GM18519 (cell line): ENCODE measurements at regions not wholly inside any gene's neighbourhood (a gene's known extent, or its start where the extent isn't known, plus 50 kb on each side); places are given as distances from the start of the nearest gene placed in this dataset.

Experiments
- ATAC-seq: cut with Tn5 transposase; IDR thresholded peaks from one replicate; pipeline ENCODE4 v1.9.1; 2021; ENCODE audit warnings: mild to moderate bottlenecking, moderate library complexity; ENCODE audit not compliant: unreplicated experiment, low FRiP score

DNA sequence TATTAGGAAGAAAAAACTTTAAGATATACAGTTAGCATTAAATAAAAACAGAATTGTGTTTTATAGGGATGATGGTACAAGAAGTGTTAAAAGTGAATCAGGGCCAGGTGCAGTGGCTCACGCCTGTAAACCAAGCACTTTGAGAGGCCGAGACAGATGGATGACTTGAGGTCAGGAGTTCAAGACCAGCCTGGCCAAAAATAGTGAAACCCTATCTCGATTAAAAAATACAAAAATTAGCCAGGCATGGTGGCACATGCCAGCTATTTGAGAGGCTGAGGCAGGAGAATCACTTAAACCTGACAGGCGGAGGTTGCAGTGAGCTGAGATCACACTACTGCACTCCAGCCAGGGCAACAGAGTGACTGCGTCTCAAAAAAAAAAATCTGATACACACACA, 282.9 kb upstream of the ATP10B start:
- no peak for ATAC-seq

DNA sequence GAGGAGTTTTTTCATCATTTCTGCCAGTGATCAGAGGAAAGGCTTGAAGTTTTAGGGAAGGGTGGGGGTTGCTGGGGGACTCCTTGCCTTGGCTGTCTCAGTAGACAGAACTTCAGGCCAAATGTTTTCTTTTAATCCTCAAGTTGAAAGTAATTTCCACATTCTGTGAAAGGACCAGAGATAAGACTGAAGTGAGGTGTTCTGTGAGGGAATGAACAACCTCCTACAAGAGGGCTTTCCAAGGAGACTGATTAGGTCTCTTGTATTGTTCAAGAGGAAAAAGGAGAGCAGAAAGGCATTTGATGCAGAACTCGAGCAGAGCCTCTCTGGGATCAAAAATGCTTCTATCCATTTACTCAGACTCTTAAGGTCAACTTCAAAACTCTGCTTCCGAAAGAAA, 282.1 kb upstream of the ATP10B start:
- ATAC-seq, result no peak

DNA sequence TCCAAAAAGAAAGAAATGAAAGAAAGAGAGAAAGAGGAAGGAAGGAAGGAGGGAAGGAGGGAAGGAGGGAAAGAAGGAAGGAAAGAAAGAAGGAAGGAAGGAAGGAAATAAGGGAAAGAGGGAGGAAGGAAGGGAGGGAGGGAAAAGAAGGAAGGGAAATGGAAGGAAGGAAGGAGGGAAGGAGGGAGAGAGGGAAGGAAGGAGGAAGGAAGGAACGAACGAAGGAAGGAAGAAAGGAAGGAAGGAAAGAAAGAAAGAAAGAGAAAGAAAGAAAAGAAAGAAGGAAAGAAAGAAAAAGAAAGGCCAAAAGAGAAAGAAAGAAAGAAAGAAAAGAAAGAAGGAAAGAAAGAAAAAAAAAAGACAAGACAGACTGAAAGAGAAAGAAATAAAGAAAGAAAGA, 263.9 kb upstream of the ATP10B start:
- ATAC-seq, result no peak

DNA sequence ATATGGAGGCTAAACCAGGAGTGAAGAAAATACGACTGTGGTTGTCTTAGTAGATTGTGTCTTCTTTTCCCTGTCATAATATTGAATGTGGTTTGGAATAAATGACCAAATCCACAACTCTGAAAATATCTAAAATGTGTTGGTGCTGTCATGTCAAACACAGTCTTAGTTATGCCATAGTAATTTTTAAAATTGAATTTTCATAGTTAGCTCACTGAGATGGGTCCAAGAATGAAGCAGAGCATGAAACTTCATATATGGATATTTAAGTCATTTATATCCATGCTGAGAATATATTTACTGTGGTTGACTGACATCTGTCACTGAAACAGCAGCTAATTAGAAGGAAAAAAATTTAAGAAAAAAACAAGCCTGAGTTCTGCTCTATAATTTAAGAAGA, 260.4 kb upstream of the ATP10B start:
- ATAC-seq, result no peak

DNA sequence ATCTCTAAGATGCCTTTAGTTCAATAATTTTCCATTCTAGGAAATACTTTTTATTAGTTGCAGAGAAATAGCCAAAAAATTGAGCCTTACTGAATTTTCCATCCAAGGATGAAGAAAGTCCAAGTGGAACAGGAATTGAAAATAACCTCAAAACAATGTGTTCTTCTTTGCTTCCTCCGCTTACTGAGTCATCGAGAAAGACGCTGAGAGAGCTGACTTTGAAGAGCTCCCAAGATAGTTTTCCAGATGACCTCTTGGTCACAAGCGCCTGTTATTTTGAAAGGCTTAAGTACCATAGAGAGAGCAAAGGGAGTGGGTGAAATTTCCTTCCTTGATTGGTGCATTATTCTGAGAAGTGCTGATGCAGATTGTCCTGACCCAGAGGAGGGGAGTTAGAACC, 253.5 kb upstream of the ATP10B start:
- ATAC-seq, result no peak

DNA sequence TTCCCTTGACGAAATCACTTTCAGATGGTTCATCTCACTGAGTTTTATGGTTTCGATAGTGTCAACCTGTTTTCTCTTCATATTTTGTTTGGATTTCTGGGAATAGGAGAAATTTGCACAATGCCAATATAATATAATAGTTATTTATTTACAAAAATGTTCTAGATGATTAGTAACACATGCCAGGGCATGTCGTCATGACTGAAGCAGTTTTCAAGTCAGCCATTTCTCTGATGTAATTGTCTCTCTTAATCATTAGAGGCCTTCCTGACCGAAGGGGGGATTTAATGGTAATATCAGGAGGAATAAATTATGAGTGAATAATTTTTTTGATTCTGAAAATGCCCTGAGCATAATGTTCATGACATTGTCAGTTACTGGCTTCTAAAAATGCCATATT, 246.5 kb upstream of the ATP10B start:
- ATAC-seq, result no peak

DNA sequence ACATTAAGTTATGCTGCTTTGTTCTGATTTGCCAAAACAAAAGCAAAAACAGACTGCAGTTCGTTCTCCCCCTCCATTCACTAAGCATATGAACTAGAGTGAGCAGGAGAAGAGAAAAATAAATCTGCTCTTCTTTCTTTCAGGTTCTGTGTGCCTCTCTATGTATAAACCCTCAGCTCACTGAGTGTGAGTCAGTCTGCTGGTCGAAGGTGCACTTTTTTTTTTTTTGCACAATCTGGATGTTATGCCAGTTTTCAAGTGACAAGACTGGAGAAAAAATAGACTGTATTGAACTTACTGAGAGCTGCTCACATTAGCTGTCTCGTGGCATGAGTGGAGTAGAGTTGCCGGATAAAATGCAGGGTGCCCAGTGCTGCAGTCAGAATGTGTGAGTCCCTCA, 244.6 kb upstream of the ATP10B start:
- no peak for ATAC-seq

DNA sequence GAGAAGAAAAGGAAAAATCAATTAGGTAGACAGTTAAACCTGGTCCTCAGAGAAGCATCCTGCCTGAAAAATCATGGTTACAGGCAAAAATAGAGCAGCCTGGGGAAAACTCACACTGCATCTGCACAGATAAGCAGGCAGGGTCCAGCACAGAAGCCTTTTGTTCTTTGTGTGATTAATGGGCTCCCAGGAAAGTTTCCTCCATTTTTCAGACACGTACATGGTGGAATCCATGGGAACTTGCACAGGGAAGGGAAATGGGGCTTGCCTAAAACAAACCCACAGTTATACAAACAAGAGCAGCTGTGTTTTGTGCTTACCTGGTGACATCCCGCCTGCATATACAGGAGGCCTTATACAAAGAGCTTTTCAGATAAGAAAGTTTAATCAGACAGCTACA, 243.9 kb upstream of the ATP10B start:
- no peak for ATAC-seq

DNA sequence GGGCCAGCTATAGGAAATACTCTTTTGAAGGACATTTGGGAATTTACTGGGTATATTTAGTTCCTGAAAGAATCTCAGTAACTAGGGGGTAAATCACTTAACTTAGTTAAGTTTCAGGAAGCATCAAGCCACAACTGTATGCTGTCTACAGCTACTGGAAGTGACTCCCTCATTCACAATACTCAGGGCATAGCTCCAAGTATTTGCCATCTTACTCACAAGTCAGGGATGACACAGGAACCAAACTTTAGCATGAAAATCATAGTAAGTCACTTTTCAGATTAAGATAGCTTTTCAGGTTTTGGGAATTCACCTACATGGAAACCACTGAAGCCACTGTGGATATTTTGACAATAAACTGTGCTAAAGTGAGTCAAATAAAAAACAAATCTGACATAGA, 242.4 kb upstream of the ATP10B start:
- no peak for ATAC-seq

DNA sequence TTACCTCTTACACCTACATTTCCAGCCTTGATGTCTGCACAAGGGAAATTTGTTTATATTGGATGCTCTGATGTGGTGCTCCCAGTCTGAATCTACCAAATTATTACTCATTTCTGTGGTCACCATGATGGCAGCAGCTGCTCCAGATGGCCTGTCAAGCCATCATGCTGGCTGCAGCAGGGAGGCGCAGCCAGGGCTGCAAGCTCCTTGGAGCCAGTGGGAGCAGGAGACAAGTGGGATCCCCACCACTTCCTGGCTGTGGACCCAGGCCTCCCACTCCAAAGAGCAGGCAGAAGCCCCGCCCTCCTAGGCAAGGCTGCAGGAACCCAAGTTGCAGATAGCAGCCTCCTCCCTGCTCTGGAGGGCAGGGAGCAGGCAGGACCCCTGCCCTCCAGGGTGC, 241.1 kb upstream of the ATP10B start:
- ATAC-seq, result no peak

DNA sequence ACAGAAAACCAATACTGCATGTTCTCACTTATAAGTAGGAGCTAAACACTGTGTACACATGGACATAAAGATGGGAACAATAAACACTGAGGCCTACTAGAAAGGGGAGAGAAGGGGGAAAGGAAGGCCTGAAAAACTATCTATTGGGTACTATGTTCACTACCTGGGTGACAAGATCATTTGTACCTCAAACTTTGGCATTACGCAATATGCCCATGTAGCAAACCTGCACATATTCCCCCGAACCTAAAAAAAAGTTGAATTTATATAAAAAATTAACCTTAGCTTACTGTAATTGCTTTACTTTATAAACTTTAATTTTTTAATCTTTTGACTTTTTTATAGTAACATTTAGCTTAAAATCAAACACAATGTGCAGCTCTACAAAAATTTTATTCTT, 237.6 kb upstream of the ATP10B start:
- no peak for ATAC-seq

DNA sequence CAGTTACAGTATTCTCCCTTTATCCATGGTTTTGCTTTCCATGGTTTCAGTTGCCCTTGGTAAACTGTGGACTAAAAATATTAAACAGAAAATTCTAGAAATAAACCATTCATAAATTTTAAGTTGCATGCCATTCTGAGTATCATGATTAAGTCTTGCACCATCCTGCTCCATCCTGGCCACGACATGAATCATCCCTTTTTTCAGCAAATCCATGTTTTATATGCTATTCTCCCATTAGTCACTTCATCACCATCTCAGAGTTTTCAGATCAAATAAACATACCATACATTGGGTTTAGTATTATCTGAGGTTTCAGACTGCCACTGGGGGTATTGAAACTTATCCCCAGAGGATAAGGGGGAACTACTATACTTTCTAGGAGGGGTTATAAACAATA, 234.4 kb upstream of the ATP10B start:
- ATAC-seq, result no peak

DNA sequence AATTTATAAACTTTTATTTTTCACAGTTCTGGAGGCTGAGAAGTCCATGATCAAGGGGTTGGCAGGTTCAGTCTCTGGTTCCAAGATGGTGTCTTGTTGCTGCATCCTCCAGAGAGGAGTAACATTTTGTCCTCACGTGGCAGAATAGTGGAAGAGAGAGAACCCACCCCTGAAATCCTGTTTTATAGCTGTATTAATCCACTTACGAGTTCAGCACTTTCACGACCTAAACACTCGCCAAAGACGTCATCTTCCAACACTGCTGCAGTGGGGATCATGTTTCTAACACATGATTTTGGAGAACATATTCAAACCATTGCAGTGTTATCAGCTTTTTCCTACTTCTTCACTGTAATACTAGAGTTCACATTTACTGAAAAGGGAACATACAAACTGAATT, 233.0 kb upstream of the ATP10B start:
- ATAC-seq, result no peak

DNA sequence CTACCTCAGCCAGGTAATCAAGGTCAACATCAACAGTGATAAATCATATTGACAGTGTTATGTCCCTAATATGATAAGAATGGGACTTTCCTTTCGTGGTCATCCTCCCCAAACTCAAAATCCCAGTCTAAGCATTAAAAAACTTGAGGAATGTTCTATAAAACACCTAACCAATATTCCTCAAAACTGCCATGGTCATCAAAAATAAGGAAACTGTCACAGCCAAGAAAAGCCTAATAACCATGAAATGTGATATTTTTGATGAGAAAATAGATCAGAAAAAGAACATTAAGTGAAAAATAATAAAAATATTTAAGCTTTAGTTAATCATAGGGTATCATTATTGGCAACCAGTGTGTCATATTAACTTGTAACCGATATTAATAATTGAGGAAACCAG, 232.1 kb upstream of the ATP10B start:
- ATAC-seq, result no peak

DNA sequence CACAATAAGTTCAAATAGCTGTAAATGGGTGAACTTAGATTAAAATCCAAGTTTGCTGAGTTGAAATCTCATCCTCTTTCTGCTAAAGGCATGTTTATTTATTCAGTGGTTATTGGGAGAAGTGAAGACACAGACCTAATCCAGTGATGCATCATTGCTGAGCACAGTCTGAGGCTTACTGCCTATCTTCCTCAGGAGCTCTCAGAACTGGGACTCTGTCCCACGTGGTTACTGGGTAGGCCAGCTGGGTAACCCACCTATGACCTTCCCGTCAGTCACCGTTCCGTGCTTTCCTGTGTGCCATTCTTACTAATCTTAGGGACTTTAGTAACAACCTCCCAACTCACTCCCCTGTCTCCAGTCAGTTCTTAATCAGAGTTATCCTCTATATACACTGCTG, 226.8 kb upstream of the ATP10B start:
- ATAC-seq, result no peak

DNA sequence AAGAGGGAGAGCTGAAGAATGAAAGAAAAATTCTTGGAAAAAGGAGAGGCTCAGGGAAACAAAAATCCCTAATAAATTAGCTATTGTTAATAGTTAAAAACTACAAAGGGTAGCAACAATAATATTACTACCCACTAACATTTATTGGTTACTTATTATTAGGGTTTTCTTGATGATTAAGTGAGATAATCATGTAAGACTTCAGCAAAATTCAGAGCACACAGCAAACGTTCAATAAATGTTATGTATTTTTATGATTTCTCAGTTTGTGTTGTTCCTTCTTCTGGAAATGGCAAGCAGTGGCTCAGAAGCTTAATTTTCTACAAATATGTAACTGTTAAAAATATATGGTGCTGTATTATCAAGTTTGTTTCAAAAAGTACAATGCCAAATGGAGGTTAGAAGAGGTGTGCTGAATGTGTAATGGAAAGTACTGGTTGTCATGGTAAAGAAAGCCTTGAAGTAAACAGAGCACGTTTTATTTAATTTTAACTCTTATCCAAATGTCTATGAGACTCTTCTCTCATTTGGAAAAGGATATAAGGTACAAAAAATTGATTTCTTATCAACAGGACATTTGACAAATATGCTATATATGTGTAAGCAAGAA, 226.0 kb upstream of the ATP10B start:
- no peak for ATAC-seq

DNA sequence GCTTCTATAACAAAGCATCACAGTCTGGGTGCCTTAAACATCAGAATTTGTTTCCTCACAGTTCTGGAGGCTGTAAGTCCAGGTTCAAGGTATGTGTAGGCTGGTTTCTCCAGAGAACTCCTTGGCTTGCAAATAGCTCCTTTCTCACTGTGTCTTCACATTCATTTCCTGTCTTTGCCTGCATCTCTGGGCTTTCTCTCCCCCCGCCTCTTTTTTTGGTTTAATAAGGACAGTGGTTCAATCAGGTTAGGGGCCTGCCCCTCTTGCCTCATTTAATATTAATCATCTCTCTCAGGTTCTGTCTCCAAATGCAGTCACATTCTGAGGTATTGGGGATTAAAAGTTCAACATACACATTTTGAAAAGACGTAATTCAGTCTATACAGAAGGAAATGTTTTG, 225.5 kb upstream of the ATP10B start:
- ATAC-seq, result no peak

DNA sequence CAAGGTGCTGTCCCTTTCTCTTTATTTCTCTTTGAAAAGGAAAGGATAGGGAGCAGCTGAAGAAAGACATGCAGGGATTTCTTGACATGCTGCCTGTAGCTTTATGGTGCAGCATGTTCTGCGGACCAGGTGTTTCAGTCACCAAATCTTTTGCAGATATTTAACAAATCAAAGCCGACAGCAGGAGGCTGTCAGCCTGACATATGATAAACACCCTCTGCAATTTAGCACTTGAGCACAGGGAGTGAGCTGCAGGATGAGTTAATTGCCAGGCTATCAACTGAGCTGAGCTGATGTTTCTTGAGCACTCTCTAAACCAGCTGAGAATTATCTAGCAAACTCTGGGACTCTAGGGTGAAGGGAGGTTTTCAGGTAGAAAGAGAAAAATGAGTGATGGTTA, 212.8 kb upstream of the ATP10B start:
- ATAC-seq, result no peak

DNA sequence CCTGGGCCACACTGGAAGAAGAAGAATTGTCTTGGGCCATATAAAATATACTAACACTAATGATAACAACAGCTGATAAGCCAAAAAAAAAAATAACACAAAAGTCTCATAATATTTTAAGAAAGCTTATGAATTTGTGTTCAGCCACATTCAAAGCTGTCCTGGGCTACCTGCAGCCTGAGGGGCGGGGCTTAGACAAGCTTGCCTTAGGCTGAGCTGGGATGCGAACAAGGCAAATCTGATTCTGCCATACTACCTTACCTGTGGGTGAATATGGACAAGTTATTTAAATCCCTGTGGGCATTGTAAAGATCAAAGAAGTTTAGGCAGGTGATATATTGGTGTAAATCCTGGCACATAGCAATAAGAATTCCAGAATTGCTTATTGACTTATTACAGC, 212.3 kb upstream of the ATP10B start:
- no peak for ATAC-seq

DNA sequence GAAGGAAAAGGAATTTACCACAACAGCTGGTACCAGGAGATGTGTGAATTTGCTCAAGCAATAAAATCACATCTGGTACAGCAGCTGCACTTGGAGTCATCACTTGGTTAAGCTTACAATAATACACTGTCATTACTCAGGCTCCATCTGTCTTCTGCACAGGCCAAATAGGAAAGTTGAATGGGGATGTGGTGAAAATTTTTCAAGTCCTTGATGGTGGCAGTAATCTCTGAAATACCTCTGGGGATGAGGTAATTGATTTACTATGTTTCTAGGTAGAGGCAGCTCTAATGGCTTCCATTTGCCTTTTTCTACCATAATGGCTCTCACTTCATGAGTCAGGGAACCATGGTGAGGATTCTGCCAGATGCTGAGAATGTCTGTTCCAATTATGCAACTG, 206.8 kb upstream of the ATP10B start:
- no peak for ATAC-seq

DNA sequence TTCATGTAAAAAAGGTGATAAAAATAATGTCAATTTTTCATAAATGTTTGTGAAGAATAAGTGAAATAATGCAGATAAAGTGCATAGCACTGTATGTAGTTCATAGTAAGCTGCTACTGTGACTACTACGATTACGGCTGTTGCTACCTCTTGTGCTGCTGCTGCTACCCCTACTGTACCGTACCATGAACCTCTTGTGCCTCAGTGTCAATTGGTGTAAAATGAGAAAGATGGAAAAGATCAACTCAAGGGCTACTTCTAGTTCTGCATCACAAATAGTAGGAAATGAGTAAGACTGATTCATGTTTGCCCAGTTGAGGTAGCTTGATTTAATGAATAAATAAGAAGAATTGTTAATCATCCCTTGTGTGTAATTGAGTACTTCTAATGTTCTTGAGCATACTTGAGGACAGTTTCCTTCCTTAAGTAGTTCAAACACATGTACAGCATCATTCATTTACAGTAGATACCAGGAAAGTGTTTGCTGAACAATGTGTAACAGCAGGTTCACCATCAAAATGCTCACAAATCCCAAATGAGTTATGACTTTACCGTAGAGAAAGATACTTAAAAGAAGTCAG, 200.0 kb upstream of the ATP10B start:
- ATAC-seq, result no peak

DNA sequence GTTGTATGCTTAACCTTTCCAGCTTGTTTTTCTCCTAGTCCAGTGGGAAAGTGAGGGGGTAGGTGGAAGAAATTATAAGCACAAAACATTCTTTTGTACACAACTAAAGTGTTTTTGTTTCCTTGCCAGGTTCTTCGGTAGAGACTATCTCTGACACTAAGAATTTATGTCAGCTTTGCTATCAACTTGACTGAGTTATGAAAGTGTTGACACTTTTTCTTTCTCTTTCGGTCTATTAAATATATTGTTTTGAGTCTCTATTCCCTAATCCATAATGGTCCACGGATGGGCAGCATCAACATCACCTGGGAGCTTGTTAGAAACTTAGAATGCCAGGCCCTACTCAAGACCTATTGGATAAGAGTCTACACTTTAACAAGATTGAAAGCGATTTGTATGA, 195.0 kb upstream of the ATP10B start:
- ATAC-seq, result no peak

DNA sequence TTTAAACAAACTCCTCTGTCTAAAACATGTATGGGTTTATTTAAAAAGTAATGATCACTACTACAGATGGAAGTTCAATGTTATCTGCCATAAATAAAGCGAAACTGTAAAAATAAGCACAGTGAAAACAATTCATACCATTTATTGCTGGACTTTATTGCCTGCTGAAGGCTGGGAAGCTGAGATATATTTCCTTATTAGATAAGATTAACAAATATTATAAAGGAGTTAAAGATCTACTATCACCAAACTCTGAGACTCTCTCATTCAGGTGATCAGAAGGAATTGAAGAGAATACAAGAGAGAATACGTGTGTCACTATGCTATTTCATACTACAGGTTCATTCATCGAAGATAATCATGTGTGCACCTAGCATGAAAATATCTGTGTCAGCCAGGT, 190.9 kb upstream of the ATP10B start:
- ATAC-seq, result no peak
